Mucosa of descending colon (tissue), 3 donors: ENCODE measurements at regions not wholly inside any gene's neighbourhood (a gene's known extent, or its start where the extent isn't known, plus 50 kb on each side); places are given as distances from the start of the nearest gene placed in this dataset.

Experiments
- ATAC-seq: fragments of 200-7000 bp; cut with Tn5 transposase; one replicate; pipeline ENCODE4 v1.9.1; 2020; ENCODE audit warnings: mild to moderate bottlenecking, moderate library complexity
- DNase-seq, 3 donors: peaks; one replicate each; pipeline ENCODE4 v3.0.0-alpha.2; 2020
- H3K36me3 ChIP-seq: fragments of 200-600 bp; one replicate; pipeline ENCODE4 v1.8.0; 2021; ENCODE audit warnings: low read depth, mild to moderate bottlenecking
- H3K4me1 ChIP-seq: fragments of 200-600 bp; one replicate; pipeline ENCODE4 v1.8.0; 2021; ENCODE audit warnings: low read depth, mild to moderate bottlenecking
- H3K4me3 ChIP-seq: fragments of 200-600 bp; one replicate; pipeline ENCODE4 v1.8.0; 2021; ENCODE audit warnings: mild to moderate bottlenecking
- H3K9me3 ChIP-seq: fragments of 200-600 bp; one replicate; pipeline ENCODE4 v1.8.0; 2021; ENCODE audit warnings: mild to moderate bottlenecking
- intact Hi-C, 2 donors: fragments of 100-400 bp; cut with DNase I in 1 of 2; cut with micrococcal nuclease in 1 of 2; formaldehyde crosslinking; loops; one replicate each; pipeline versions ENCODE4 v1.11.0 to v1.11.1; 2022; cut with DNase I, micrococcal nuclease
- TF ChIP-seq, protein P1 (sequence below): fragments of 200-600 bp; IDR thresholded peaks from one replicate; pipeline ENCODE4 v1.8.0; 2022; ENCODE audit warnings: antibody characterized with exemption, mild to moderate bottlenecking
- donor health status: DM: no; HTN: no; CAD: no; lungs with moderate emphysema.
- donor health status: DM: no; HTN: no; CAD: no.
- donor health status: DM: no; HTN: yes; CAD: no.

DNA sequence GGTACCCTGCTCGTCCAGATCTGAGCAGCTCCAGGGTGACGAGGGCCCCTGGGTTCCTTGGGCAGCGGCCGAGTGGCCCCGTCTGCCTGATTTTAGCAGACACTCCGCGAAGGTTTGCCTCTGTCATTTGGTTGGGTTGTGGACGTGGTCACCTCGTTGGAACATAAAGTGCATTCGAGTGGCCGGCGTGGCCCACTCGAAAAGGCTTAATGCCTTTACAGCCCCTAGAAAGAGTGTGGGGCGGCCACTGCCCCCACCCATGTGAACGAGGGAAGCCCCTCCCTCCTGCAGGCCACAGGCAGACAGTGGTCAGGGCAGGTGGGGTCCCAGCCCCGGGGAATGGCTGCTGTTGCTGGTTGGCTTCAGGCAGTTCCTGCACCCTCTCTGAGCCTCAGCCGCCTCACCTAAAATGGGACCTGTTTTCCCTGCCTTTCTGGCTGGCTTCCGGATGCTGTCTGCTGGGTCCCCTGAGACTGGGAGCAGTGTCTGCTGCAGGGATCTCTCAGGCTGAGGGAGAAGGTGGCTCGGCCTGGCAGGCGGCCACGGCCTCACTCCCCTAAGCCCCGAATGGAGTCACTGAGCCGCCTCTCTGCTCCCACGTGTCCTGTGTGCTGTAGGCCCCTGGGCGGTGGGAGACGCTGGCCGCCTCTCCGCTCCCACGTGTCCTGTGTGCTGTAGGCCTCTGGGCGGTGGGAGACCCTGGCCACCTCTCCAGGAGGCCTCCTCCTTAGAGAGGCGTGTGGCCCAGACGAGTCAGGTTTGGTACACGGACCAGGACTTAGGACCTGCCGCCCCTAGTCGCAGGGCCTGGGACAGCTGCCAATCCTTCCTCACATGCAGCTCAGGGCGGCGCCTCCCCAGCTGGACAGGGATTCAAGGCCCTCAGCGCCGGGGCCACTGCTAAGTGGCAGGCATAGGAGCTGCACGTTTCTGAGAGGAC, 233.0 kb downstream of the ERMARD start:
- Histone ChIP-seq H3K9me3 (no peaks in the 10 kb centered on the region), H3K4me3 (no peak overlapping the region), H3K36me3 (no peaks in the 10 kb centered on the region), H3K4me1 (no peaks in the 10 kb centered on the region)
- peak in 1 of 3 donors; percentile 19 for DNase-seq
- TF ChIP-seq, protein P1, sequence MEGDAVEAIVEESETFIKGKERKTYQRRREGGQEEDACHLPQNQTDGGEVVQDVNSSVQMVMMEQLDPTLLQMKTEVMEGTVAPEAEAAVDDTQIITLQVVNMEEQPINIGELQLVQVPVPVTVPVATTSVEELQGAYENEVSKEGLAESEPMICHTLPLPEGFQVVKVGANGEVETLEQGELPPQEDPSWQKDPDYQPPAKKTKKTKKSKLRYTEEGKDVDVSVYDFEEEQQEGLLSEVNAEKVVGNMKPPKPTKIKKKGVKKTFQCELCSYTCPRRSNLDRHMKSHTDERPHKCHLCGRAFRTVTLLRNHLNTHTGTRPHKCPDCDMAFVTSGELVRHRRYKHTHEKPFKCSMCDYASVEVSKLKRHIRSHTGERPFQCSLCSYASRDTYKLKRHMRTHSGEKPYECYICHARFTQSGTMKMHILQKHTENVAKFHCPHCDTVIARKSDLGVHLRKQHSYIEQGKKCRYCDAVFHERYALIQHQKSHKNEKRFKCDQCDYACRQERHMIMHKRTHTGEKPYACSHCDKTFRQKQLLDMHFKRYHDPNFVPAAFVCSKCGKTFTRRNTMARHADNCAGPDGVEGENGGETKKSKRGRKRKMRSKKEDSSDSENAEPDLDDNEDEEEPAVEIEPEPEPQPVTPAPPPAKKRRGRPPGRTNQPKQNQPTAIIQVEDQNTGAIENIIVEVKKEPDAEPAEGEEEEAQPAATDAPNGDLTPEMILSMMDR, result no peak
- ATAC-seq, result peak; percentile 7
- intact Hi-C loops, result no loop called here

DNA sequence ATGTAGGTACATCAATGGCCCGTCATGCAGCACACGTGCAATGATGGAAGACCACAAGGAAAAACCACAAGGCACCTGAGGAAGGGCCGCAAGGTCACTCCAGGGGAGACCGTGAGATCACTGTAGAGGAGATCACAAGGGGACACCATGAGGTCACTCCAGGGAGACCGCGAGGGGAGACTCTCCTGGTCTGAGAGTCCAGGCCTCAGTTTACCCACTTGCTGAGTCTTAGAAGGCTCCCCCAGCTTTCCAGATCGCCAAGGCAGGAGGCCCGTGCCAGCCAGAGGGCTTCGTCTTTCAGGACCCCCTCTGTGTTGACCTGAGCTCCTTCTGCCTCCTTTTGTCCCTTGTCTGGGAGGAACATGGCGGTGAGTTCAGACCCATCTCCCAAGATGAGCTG, 232.2 kb downstream of the ERMARD start:
- Histone ChIP-seq H3K36me3 (no peaks in the 10 kb centered on the region), H3K4me1 (no peaks in the 10 kb centered on the region), H3K9me3 (no peaks in the 10 kb centered on the region), H3K4me3 (no peak overlapping the region)
- ATAC-seq, result no peak
- TF ChIP-seq, protein P1, result no peak
- DNase-seq, result peak in 1 of 3 donors; percentile 6
- intact Hi-C loops, result no loop called here

- Histone ChIP-seq H3K36me3 (no peaks in the 10 kb centered on the region), H3K4me3 (no peak overlapping the region), H3K4me1 (no peaks in the 10 kb centered on the region), H3K9me3 (no peaks in the 10 kb centered on the region)
- DNase-seq, result peak in 1 of 3 donors; percentile 10
- ATAC-seq, result no peak
- TF ChIP-seq, protein P1, result no peak
- intact Hi-C loops, result no loop called here
These were observed 231.3 kb downstream of the ERMARD start for GRCh38 chr6:169982461-169983386.

GRCh38 chr6:169981969-169982368, 230.5 kb downstream of the ERMARD start:
- Histone ChIP-seq H3K4me1 (no peaks in the 10 kb centered on the region), H3K4me3 (no peak overlapping the region), H3K9me3 (no peaks in the 10 kb centered on the region), H3K36me3 (no peaks in the 10 kb centered on the region)
- DNase-seq, result peak in 1 of 3 donors; percentile 5
- TF ChIP-seq, protein P1, result no peak
- ATAC-seq, result no peak
- intact Hi-C loops, result no loop called here

DNA sequence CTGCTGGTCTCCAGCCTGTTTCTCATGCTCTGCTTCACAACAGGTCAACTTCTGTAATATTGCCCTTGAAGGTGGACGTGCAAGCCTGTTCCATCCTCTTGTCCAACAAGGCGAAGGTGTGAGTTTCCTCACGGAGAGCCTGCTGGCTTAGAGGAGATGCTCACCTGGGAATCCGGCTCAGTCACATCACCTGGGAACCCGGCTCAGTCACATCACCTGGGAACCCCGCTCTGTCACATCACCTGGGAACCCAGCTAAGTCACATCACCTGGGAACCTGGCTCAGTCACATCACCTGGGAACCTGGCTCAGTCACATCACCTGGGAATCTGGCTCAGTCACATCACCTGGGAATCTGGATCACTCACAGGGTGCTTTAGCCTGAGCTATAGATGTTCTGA, 230.1 kb downstream of the ERMARD start:
- DNase-seq, result peak in 1 of 3 donors; percentile 2
- ATAC-seq, result no peak
- TF ChIP-seq, protein P1, result no peak
- no peaks in the 10 kb centered on the region for H3K36me3 ChIP-seq
- H3K9me3 ChIP-seq, result no peaks in the 10 kb centered on the region
- H3K4me1 ChIP-seq, result no peaks in the 10 kb centered on the region
- H3K4me3 ChIP-seq, result no peak overlapping the region
- intact Hi-C loops, result no loop called here
